Activated CD8-positive, alpha-beta memory T cell treated with anti-CD3 and anti-CD28 coated beads, Interleukin-2, amount 10 ng/mL, durations not matched to agents 7 days and 5 days (primary cell): ENCODE measurements at regions not wholly inside any gene's neighbourhood (a gene's known extent, or its start where the extent isn't known, plus 50 kb on each side); places are given as distances from the start of the nearest gene placed in this dataset.

Experiments
- ATAC-seq: fragments of 150-1000 bp; cut with Tn5 transposase; one replicate; pipeline ENCODE4 v1.10.0; 2021; ENCODE audit warnings: moderate library complexity
- CTCF ChIA-PET: fragments of 350-600 bp; sonication (Branson Sonifier 250); formaldehyde crosslinking; loops from one replicate; lab custom pipeline; 2021; ENCODE audit warnings: antibody characterized with exemption; lab: Charles Lee
- DNase-seq: peaks from one replicate; pipeline ENCODE4 v3.0.0-alpha.2; 2020
- H3K27ac Mint-ChIP-seq: one replicate; pipeline ENCODE4 v1.8.0; 2021; ENCODE audit warnings: mild to moderate bottlenecking, mixed read lengths
- H3K27me3 Mint-ChIP-seq: one replicate; pipeline ENCODE4 v1.8.0; 2021; ENCODE audit warnings: mixed read lengths
- H3K36me3 Mint-ChIP-seq: one replicate; pipeline ENCODE4 v1.8.0; 2021; ENCODE audit warnings: mild to moderate bottlenecking, mixed read lengths
- H3K4me1 Mint-ChIP-seq: one replicate; pipeline ENCODE4 v1.8.0; 2021; ENCODE audit warnings: mixed read lengths
- H3K4me3 Mint-ChIP-seq: one replicate; pipeline ENCODE4 v1.8.0; 2021; ENCODE audit warnings: mild to moderate bottlenecking, moderate library complexity, mixed read lengths
- H3K9me3 Mint-ChIP-seq: one replicate; pipeline ENCODE4 v1.8.0; 2022; ENCODE audit warnings: low read depth, mixed read lengths

DNA sequence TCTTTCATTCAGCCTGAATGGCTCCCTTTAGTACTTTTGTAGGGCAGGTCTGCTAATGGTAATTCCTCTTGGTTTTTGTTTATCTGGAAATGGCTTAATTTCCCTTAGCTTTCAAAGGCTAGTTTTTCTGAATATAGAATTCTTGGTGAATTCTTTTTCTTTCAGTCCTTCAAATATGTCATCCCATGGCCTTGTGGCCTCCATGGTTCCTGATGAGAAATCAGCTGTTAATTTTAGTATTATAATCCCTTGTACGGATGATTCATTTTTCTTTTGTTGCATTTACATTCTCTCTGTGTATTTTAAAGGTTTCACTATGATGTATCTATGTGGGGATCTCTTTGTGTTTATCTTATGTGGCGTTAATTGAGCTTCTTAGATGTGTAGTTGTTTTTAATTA is 179.6 kb upstream of the ARG1 start:
- no peak overlapping the region for H3K4me3 Mint-ChIP-seq
- H3K36me3 Mint-ChIP-seq = no peaks in the 10 kb centered on the region
- no peak for ATAC-seq
- H3K4me1 Mint-ChIP-seq = no peaks in the 10 kb centered on the region
- no peaks in the 10 kb centered on the region for H3K9me3 Mint-ChIP-seq
- CTCF ChIA-PET = no interaction called here
- H3K27ac Mint-ChIP-seq = no peak overlapping the region
- DNase-seq = no peak
- H3K27me3 Mint-ChIP-seq = no peaks in the 10 kb centered on the region

DNA sequence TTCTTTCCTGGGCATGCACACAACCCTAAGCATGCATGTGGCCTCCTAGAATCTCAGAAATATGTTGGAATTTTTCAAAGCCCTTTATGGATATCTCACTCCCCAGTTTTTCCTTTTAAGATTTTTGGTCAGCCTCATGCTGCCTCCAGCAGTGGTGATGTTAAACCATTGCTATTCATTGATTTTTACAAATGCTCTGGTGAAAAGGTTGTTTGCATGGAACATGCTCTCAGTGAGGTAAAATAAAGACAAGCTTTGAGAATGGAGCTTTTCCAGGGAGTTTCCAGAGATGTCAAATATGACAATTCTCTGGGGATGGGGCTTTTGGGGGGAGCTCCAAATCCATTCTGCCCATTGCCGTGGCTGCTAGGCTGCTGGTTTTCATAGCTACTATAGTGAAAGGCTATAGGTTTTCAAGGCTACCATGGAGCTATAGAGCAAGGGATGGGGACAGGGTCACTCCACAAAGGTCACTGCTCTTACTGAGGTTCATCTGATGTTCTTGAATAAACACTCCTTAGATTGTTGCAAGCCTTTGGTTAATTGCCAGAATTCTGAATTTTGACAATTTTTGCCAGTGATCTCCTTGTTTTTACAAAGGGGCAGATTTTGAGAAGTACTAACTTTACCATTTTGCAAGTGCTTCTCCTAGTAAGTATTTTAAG is 178.1 kb upstream of the ARG1 start:
- Mint-ChIP-seq H3K27me3 (no peaks in the 10 kb centered on the region), H3K27ac (no peak overlapping the region), H3K36me3 (no peaks in the 10 kb centered on the region), H3K4me3 (no peak overlapping the region), H3K9me3 (no peaks in the 10 kb centered on the region), H3K4me1 (no peaks in the 10 kb centered on the region)
- DNase-seq (no peak), ATAC-seq (no peak)
- CTCF ChIA-PET = no interaction called here

DNA sequence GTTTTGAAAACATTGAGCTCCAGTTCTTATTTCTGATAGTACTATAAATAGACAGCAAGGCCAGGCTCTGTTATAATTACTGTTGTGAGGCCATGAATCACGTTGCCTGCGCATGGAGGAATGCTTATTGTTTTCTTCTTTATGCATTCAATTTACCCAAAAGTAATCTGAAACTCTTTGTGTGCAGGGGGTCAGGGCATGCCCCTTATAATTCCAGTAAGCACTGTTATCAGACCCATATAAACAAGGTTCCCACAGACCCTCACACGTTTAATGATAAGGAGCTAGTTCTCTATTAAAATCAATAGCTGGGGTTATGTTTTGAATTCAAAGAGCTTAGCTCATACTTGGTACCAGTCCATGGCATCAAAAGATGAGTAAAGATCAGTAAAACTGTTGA is 174.8 kb upstream of the ARG1 start:
- H3K4me1 Mint-ChIP-seq = peaks cover 9% of the 10 kb centered on the region
- H3K27me3 Mint-ChIP-seq = no peaks in the 10 kb centered on the region
- DNase-seq (no peak), ATAC-seq (no peak)
- H3K9me3 Mint-ChIP-seq = peaks cover 6% of the 10 kb centered on the region
- CTCF ChIA-PET = interaction anchor here (1.2 kb wide), 1 partner anchor 121 kb away, joined by 3 read pairs; no protein-coding TSS in a partner anchor
- H3K27ac Mint-ChIP-seq = no peak overlapping the region
- H3K4me3 Mint-ChIP-seq = no peak overlapping the region
- H3K36me3 Mint-ChIP-seq = peaks cover 2% of the 10 kb centered on the region

GRCh38 chr6:131399433-131399832 is 173.6 kb upstream of the ARG1 start:
- Mint-ChIP-seq H3K27ac (no peak overlapping the region), H3K36me3 (peaks cover 2% of the 10 kb centered on the region), H3K27me3 (no peaks in the 10 kb centered on the region), H3K4me3 (no peak overlapping the region), H3K4me1 (peaks cover 9% of the 10 kb centered on the region), H3K9me3 (peaks cover 6% of the 10 kb centered on the region)
- no peak for DNase-seq
- no peak for ATAC-seq
- CTCF ChIA-PET = no interaction called here

DNA sequence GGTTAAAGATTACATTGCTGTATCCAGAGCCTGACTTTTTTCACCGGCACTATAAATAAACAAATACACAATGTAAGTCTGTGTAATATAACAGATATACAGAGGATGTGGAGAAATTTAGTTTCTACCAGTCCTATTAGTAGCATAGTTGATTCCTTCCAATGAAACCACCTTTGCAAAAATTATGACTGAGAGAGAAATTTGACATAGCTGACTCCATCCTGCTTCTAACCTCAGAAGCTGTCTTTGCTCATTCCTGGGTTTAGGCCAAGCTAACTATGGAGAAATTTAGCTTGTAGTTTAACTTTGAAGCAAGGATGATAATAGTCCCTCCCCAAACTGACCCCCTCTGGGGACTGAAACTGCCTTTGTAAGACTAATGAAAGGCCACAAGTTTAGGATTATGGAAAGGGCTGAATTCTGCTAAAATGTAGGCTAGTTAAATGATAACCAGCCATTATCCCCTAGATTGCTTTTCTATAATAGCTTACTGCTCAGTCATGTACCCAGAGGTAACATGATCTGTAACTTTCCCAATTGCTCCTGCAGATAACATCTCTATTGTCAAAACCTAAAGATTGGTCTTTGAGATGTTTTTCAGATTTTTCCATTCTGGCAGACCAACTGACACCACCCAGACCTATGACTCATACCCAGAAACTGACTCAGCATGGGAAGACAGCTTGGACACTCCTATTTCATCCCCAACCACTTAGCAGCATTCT is 172.8 kb upstream of the ARG1 start:
- H3K36me3 Mint-ChIP-seq = peaks cover 2% of the 10 kb centered on the region
- no peak overlapping the region for H3K4me3 Mint-ChIP-seq
- ATAC-seq = peak; percentile 45
- H3K27me3 Mint-ChIP-seq = no peaks in the 10 kb centered on the region
- H3K27ac Mint-ChIP-seq = no peak overlapping the region
- CTCF ChIA-PET = no interaction called here
- peaks cover 9% of the 10 kb centered on the region for H3K4me1 Mint-ChIP-seq
- peaks cover 6% of the 10 kb centered on the region for H3K9me3 Mint-ChIP-seq
- DNase-seq = no peak

- DNase-seq (no peak), ATAC-seq (no peak)
- peaks cover 9% of the 10 kb centered on the region for H3K4me1 Mint-ChIP-seq
- no peak overlapping the region for H3K4me3 Mint-ChIP-seq
- H3K9me3 Mint-ChIP-seq = peaks cover 6% of the 10 kb centered on the region
- no peak overlapping the region for H3K27ac Mint-ChIP-seq
- no peaks in the 10 kb centered on the region for H3K27me3 Mint-ChIP-seq
- peaks cover 2% of the 10 kb centered on the region for H3K36me3 Mint-ChIP-seq
- CTCF ChIA-PET = no interaction called here
Measured at GRCh38 chr6:131400779-131401496, 172.1 kb upstream of the ARG1 start.

DNA sequence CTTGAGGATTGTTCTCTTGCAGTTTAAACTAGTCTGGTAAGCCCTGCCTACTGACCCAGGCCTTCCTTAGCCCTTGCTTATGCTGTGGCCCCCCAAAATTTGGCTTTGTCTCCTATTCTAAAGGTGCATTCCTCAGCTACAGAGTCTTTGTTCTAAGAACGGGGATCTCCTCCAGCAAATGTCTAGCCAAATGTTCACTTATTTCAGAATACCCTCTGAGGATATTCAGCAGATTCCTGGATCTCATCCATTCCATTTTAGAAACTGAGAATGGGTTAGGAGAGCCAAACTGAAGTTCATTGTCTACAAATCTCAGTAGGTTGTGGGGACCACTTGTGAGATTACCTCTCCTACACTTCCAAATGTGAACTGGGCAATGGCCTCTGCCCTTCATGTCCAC is 164.2 kb upstream of the ARG1 start:
- Mint-ChIP-seq H3K4me1 (no peaks in the 10 kb centered on the region), H3K27me3 (no peaks in the 10 kb centered on the region), H3K36me3 (peaks cover 7% of the 10 kb centered on the region), H3K4me3 (no peak overlapping the region), H3K9me3 (peaks cover 7% of the 10 kb centered on the region), H3K27ac (no peak overlapping the region)
- CTCF ChIA-PET = no interaction called here
- ATAC-seq = no peak
- no peak for DNase-seq

DNA sequence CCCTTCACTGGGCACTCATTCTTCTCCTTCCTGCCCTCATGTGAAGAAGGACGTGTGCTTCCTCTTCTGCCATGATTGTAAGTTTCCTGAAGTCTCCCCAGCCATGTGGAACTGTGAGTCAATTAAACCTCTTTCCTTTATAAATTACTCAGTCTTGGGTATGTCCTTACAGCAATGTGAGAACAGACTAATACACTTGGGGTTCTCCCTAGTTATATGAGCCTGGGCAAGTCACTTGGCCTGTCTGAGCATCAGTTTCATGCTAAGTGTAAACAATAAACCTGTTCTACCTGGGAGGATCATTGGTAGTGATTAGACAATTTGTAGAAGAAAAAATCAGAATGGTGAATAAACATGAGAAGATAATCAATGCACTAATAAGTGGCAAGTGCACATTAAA is 162.2 kb upstream of the ARG1 start:
- Mint-ChIP-seq H3K36me3 (peaks cover 7% of the 10 kb centered on the region), H3K4me1 (no peaks in the 10 kb centered on the region), H3K27ac (no peak overlapping the region), H3K9me3 (peaks cover 7% of the 10 kb centered on the region), H3K4me3 (no peak overlapping the region), H3K27me3 (no peaks in the 10 kb centered on the region)
- ATAC-seq = no peak
- DNase-seq = no peak
- CTCF ChIA-PET = no interaction called here

DNA sequence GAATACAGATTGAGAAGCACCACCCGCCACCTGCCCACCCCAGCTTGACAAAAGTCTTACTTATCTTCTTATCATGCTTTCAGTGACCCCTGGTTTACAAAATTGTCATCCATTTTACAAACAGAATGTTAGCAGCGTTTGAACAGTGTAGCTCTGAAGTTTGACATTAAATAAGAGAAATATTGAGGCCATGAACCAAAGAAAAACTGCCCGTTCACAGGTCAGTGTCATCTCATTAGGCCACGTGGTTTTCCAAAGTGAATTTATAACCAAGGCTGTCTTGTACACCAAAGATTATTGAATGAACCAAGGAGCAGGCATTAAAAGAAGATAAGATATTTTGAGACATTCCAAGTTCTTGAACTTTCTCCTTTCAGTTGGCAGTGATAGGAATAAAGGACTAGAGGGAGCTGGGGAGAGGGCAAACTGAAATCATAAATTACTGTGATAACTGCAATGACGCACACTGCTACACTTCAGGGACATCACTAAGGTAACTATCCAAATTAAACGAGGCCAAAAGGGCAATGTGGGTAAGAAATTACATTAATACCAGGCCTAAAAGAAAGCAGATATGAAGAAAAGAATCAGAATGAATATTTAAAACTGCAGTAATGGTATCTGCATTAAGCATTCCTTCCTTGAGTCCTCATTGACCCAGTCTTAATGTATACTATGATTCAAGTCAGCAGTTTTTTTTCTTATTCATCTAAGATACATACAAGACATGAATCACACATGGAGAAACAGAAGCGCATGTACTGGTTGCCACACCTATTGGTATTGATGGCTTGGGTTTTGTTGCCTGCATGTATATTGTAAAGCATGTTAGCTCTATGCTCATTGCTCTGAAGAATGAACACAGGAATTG is 159.8 kb upstream of the ARG1 start:
- H3K9me3 Mint-ChIP-seq = peaks cover 7% of the 10 kb centered on the region
- no peak for ATAC-seq
- H3K4me3 Mint-ChIP-seq = no peak overlapping the region
- no peak overlapping the region for H3K27ac Mint-ChIP-seq
- CTCF ChIA-PET = no interaction called here
- no peaks in the 10 kb centered on the region for H3K27me3 Mint-ChIP-seq
- peaks cover 9% of the 10 kb centered on the region for H3K36me3 Mint-ChIP-seq
- no peak for DNase-seq
- H3K4me1 Mint-ChIP-seq = no peaks in the 10 kb centered on the region

DNA sequence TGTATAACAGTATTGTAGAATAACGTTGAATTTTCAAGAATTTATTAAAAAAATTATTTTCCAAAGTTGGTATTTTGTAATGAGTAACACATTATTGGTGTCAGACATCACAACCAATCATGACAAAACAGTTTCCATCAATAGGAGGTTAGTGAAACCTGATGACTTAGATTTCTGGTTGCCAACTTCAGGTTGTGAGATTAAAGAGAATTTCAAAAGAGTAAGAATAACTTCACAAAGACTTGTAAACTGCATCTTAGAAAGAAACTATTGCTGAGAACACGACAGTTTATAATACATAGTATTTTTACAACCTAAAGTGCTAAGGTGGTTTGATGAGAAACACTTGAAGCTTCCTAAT is 159.2 kb upstream of the ARG1 start:
- H3K27me3 Mint-ChIP-seq = no peaks in the 10 kb centered on the region
- no peaks in the 10 kb centered on the region for H3K4me1 Mint-ChIP-seq
- CTCF ChIA-PET = no interaction called here
- H3K4me3 Mint-ChIP-seq = no peak overlapping the region
- no peak overlapping the region for H3K27ac Mint-ChIP-seq
- H3K36me3 Mint-ChIP-seq = peaks cover 9% of the 10 kb centered on the region
- ATAC-seq (no peak), DNase-seq (no peak)
- peaks cover 7% of the 10 kb centered on the region for H3K9me3 Mint-ChIP-seq

- H3K36me3 Mint-ChIP-seq = peaks cover 9% of the 10 kb centered on the region
- CTCF ChIA-PET = no interaction called here
- peaks cover 7% of the 10 kb centered on the region for H3K9me3 Mint-ChIP-seq
- DNase-seq (no peak), ATAC-seq (no peak)
- H3K27ac Mint-ChIP-seq = no peak overlapping the region
- H3K4me3 Mint-ChIP-seq = no peak overlapping the region
- no peaks in the 10 kb centered on the region for H3K4me1 Mint-ChIP-seq
- H3K27me3 Mint-ChIP-seq = no peaks in the 10 kb centered on the region
Measured at GRCh38 chr6:131414956-131415355, 158.1 kb upstream of the ARG1 start.

DNA sequence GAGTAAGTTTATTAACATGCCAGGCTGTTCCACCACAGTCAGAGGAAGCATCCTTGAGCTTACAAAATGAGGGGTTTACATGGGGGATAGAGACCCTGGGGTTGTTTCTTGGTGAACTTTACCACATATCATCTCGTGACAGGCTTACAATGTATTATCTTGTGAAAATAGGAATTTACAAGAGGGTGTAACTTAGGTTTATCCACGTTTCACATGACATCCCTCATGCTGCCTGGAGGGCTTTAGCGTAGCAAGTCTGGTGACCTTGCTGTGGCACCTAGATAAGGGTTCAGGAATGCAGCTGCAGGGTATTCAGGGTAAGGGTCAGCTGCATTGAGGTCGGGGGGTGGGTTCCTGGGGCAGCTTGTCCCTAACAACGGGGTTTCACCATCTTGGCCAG is 154.6 kb upstream of the ARG1 start:
- ATAC-seq = no peak
- Mint-ChIP-seq H3K27me3 (no peaks in the 10 kb centered on the region), H3K4me1 (no peaks in the 10 kb centered on the region), H3K36me3 (peaks cover 3% of the 10 kb centered on the region), H3K9me3 (no peaks in the 10 kb centered on the region), H3K4me3 (no peak overlapping the region), H3K27ac (no peak overlapping the region)
- CTCF ChIA-PET = interaction anchor here (0.7 to 1.4 kb wide), 2 partner anchors 10 to 246 kb away, joined by 3 read pairs; no protein-coding TSS in a partner anchor
- DNase-seq = no peak

GRCh38 chr6:131419702-131420101 is 153.3 kb upstream of the ARG1 start:
- CTCF ChIA-PET = no interaction called here
- H3K27me3 Mint-ChIP-seq = no peaks in the 10 kb centered on the region
- peaks cover 3% of the 10 kb centered on the region for H3K36me3 Mint-ChIP-seq
- H3K27ac Mint-ChIP-seq = no peak overlapping the region
- DNase-seq = no peak
- no peaks in the 10 kb centered on the region for H3K9me3 Mint-ChIP-seq
- H3K4me1 Mint-ChIP-seq = no peaks in the 10 kb centered on the region
- H3K4me3 Mint-ChIP-seq = no peak overlapping the region
- no peak for ATAC-seq
